Thymus (tissue), 11 donors: ENCODE measurements at regions not wholly inside any gene's neighbourhood (a gene's known extent, or its start where the extent isn't known, plus 50 kb on each side); places are given as distances from the start of the nearest gene placed in this dataset.

Source experiments
- DNase-seq, 9 donors: peaks; one replicate each; pipeline ENCODE4 v3.0.0-alpha.2; 2013; ENCODE audit warnings: low spot score in 9 of 9, low read depth in 6 of 9, missing footprints in 1 of 9
- H3K27ac ChIP-seq, 2 donors: one replicate each; pipeline ENCODE4 v1.5.1; 2013; ENCODE audit warnings: control low read depth in 1 of 2, low read depth in 1 of 2, low read length in 1 of 2, mild to moderate bottlenecking in 1 of 2, moderate library complexity in 1 of 2
- H3K27me3 ChIP-seq, 2 donors: one replicate each; pipeline ENCODE4 v1.5.1; 2013; ENCODE audit warnings: low read length in 1 of 2; ENCODE audit not compliant: control insufficient read depth in 2 of 2, insufficient read depth in 1 of 2
- H3K36me3 ChIP-seq, 2 donors: one replicate each; pipeline ENCODE4 v1.5.1; 2013; ENCODE audit warnings: low read length in 1 of 2, mild to moderate bottlenecking in 1 of 2, moderate library complexity in 1 of 2; ENCODE audit not compliant: control insufficient read depth in 2 of 2, insufficient read depth in 2 of 2
- H3K4me1 ChIP-seq, 2 donors: one replicate each; pipeline ENCODE4 v1.5.1; 2013; ENCODE audit warnings: low read length in 2 of 2; ENCODE audit not compliant: control insufficient read depth in 2 of 2, insufficient read depth in 2 of 2
- H3K4me3 ChIP-seq, 2 donors: one replicate each; pipeline ENCODE4 v1.5.1; 2013; ENCODE audit warnings: low read length in 2 of 2, control low read depth in 1 of 2, mild to moderate bottlenecking in 1 of 2
- H3K9me3 ChIP-seq, 2 donors: one replicate each; pipeline ENCODE4 v1.5.1; 2013; ENCODE audit warnings: low read length in 1 of 2, mild to moderate bottlenecking in 1 of 2; ENCODE audit not compliant: control insufficient read depth in 2 of 2, insufficient read depth in 1 of 2
- WGBS: extraction: QIAGEN DNeasy Blood & Tissue Kit; methylation state at CpG from one replicate; pipeline ENCODE4 v1.1.7; 2013; 5-methylcytosine and 5-hydroxymethylcytosine counted together
- donor health status: healthy.

DNA sequence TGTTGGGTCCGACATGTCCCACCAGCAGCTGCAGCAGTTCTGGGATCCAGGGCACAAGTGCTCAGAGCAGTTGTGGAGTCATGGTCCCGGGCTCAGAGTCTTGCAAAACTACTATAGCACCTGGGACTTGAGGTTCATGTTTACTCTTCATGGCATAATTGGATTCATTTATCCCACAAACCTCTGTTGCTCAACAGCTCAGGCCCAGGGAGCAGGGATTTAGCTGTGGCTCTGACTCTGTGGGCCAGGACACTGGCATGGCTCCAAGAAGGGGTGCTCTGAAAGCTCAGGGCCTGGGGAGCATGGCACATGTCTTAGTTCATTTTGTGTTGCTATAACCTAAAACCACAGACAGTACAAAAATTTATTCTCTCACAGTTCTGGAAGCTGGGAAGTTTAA, 626.7 kb upstream of the ADGRL2 start:
- WGBS: 90% methylated on average over 2 of the region's 2 CpGs
- H3K9me3 ChIP-seq: peaks cover 0 to 18% of the 10 kb centered on the region in 2 donors
- H3K27me3 ChIP-seq: no peaks in the 10 kb centered on the region

DNA sequence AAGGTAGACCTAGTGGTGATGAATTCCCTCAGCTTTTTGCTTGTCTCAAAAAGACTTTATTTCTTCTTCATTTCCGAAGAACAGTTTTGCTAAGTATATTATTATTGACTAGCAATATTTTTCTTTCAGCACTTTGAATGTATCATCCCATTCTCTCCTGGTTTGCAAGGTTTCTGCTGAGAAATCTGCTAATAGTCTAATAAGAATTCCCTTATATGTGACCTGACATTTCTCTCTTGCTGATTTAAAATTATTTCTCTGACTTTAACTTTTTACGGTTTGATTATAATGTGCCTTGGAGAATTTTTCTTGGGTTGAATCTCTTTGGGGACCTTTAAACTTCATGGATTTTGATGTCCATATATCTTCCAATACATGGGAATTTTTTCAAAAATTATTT, 628.3 kb upstream of the ADGRL2 start:
- H3K4me1 ChIP-seq: no peaks in the 10 kb centered on the region
- no peaks in the 10 kb centered on the region for H3K27me3 ChIP-seq
- H3K36me3 ChIP-seq: no peaks in the 10 kb centered on the region
- H3K27ac ChIP-seq: no peak overlapping the region
- H3K4me3 ChIP-seq: no peak overlapping the region
- H3K9me3 ChIP-seq: peaks cover 0 to 14% of the 10 kb centered on the region in 2 donors
- 99% methylated on average over 2 of the region's 2 CpGs for WGBS
- no peak for DNase-seq

More for the DNA sequence above, 626.7 kb upstream of the ADGRL2 start:
- no peak overlapping the region for H3K4me3 ChIP-seq
- H3K36me3 ChIP-seq: no peaks in the 10 kb centered on the region
- no peak for DNase-seq
- no peaks in the 10 kb centered on the region for H3K4me1 ChIP-seq
- H3K27ac ChIP-seq: no peak overlapping the region

DNA sequence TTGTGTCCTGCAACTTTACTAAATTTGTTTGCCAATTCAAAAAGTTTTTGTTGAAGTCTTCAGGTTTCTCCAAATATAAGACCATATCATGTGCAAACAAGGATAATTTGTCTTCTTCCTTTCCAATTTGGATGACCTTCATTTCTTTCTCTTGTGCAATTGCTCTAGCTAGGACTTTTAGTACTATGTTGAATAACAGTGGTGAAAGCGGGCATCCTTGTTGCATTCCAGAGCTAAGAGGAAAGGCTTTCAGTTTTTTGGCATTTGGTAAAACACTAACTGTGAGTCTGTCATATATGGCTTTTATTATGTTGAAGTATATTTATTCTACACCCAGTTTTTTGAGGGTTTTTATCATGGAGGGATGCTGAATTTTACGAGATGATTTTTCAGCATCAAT, 630.0 kb upstream of the ADGRL2 start:
- Histone ChIP-seq H3K4me1 (no peaks in the 10 kb centered on the region), H3K27ac (no peak overlapping the region), H3K9me3 (peaks cover 0 to 14% of the 10 kb centered on the region in 2 donors), H3K4me3 (no peak overlapping the region), H3K36me3 (no peaks in the 10 kb centered on the region), H3K27me3 (no peaks in the 10 kb centered on the region)
- WGBS: 97% methylated on average over 2 of the region's 2 CpGs
- DNase-seq: no peak

DNA sequence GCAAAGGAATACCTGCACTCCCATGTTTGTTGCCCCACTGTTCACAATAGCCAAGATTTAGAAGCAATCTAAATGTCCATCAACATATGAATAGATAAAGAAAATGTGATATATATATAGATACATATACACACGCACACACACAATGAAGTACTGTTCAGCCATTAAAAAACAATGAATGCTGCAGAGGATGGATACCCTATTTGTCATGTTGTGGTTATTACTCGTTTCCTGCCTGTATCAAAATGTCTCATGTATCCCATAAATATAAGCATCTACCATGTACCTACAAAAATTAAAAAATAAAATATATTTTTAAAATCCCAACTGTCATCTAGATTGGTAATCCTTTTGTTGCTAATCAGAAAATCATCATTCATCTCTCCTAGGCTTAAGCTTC, 634.8 kb upstream of the ADGRL2 start:
- Histone ChIP-seq H3K27me3 (no peaks in the 10 kb centered on the region), H3K9me3 (no peaks in the 10 kb centered on the region), H3K36me3 (no peaks in the 10 kb centered on the region), H3K4me3 (no peak overlapping the region), H3K27ac (no peak overlapping the region), H3K4me1 (no peaks in the 10 kb centered on the region)
- 87% methylated on average over 2 of the region's 2 CpGs for WGBS
- DNase-seq: no peak

DNA sequence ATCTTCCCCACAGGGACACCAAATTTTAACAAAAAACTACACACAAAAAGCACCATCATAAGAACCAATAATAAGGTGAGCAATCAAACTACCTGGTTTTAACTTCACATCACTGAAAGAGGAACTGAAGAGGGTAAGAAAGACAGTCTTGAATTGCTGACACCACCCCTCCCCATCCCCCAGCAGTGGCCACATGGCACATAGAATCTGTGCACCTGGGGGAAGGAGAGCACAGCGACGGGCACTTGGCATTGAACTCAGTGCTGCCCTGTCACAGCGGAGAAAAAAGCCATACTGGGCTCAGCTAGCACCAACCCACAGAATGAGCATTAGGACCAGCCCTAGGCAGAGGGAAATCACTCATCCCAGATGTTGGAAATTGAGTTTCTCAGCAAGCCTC, 640.0 kb upstream of the ADGRL2 start:
- Histone ChIP-seq H3K27me3 (no peaks in the 10 kb centered on the region), H3K36me3 (no peaks in the 10 kb centered on the region), H3K4me3 (no peak overlapping the region), H3K27ac (no peak overlapping the region), H3K9me3 (no peaks in the 10 kb centered on the region), H3K4me1 (no peaks in the 10 kb centered on the region)
- no peak for DNase-seq
- WGBS: 94% methylated on average over 3 of the region's 3 CpGs

DNA sequence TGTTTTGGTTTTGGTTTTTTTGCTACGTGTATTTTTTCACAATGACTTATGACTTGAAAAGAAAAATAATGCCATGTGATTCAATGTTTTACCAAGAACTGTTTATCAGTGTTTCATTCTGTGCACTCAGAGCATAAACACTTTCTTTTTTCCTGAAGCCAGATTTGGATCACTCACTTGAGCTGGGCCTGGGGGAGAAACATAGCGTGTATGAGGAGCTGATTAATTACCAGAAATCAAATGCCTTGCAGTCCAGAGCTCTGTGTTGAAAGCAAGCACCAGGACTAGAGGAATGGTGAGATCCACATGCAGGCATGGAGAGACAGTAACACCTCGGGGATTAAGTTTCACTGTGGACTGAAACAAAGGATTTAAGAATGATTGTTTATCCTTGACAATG, 642.1 kb upstream of the ADGRL2 start:
- Histone ChIP-seq H3K4me3 (no peak overlapping the region), H3K36me3 (no peaks in the 10 kb centered on the region), H3K9me3 (no peaks in the 10 kb centered on the region), H3K27me3 (no peaks in the 10 kb centered on the region), H3K4me1 (no peaks in the 10 kb centered on the region), H3K27ac (no peak overlapping the region)
- no peak for DNase-seq
- 90% methylated on average over 3 of the region's 3 CpGs for WGBS

DNA sequence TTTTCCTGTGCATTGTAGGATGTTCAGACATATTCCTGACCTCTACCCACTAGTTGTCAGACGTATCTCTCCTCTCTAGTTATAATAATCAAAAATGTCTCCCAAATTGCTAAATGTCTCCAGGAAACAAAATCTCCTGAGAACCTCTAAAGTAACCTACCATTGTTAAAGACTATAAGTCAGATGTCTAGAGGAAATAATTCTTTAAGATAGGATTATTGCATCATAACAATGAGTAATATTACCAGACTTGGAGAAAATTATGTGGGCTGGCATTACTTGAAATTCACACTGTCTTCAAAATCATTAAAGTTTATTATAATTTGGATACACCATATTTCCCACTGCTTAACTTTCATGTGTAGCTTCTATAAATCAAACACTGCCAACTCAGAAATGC, 643.0 kb upstream of the ADGRL2 start:
- Histone ChIP-seq H3K27ac (no peak overlapping the region), H3K36me3 (no peaks in the 10 kb centered on the region), H3K4me1 (no peaks in the 10 kb centered on the region), H3K9me3 (no peaks in the 10 kb centered on the region), H3K4me3 (no peak overlapping the region), H3K27me3 (no peaks in the 10 kb centered on the region)
- 85% methylated on average over 1 of the region's 1 CpG for WGBS
- no peak for DNase-seq

DNA sequence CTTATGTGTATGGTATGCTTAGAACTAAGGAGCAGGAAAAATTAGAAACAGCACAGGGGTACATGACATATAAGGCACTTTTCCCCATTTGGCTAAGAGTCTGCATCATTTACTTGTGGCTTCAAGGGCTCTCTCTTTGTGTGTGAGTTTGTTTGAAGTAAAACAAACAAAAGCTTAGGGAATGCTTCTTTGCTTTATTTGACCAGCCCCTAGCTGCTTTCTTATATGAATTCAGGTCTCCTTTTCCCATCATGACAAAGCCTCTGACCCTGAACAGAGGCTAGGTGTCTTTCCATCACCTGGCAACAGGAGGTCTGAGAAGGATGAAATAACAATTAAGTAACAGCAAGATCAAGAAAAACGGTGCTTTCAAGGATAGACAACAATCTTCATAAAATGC, 643.8 kb upstream of the ADGRL2 start:
- no peaks in the 10 kb centered on the region for H3K4me1 ChIP-seq
- H3K9me3 ChIP-seq: no peaks in the 10 kb centered on the region
- H3K36me3 ChIP-seq: no peaks in the 10 kb centered on the region
- no peak for DNase-seq
- WGBS: 91% methylated on average over 1 of the region's 1 CpG
- no peak overlapping the region for H3K27ac ChIP-seq
- no peak overlapping the region for H3K4me3 ChIP-seq
- no peaks in the 10 kb centered on the region for H3K27me3 ChIP-seq

DNA sequence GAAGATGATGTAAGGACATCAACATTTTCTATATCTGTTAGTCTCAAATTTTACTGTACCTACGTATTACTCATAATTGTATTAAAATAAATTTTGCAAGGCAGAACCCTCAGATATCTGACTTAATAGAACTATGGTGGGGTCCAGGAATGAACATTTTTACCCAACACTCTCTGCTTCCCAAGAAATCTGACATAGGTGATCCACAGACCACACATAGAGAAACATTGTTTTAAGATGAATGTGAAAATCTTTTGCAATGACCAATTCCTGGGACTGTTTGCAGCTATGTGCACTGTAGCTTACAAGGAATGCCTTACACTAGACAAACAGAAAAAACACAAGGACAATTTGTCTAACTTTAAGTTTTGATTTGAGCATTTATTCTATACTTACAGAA, 645.6 kb upstream of the ADGRL2 start:
- H3K36me3 ChIP-seq: no peaks in the 10 kb centered on the region
- H3K27ac ChIP-seq: no peak overlapping the region
- no peak for DNase-seq
- no peaks in the 10 kb centered on the region for H3K9me3 ChIP-seq
- H3K27me3 ChIP-seq: no peaks in the 10 kb centered on the region
- H3K4me3 ChIP-seq: no peak overlapping the region
- no peaks in the 10 kb centered on the region for H3K4me1 ChIP-seq
- WGBS: 97% methylated on average over 1 of the region's 1 CpG

DNA sequence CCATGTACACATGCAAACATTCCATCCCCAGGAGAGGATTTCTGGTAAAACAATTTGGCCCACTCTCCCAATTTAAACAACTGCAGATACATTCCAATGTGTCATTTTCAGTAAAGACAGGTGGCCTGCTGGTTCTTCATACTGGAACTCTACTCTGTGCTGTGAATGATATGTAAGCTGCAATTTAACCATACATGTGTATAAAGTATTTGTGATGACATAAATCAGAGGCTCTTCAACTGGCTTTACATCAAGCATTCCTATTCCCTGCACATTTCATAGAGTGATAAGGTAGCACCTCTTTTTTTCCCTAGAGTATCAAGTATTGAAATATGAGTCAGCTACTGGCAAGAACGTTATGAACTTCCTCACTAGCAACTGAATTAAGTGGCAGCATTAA, 649.5 kb upstream of the ADGRL2 start:
- no peaks in the 10 kb centered on the region for H3K9me3 ChIP-seq
- H3K4me1 ChIP-seq: no peaks in the 10 kb centered on the region
- H3K27ac ChIP-seq: no peak overlapping the region
- H3K36me3 ChIP-seq: no peaks in the 10 kb centered on the region
- no peaks in the 10 kb centered on the region for H3K27me3 ChIP-seq
- WGBS: 46% methylated on average over 1 of the region's 1 CpG
- H3K4me3 ChIP-seq: no peak overlapping the region
- DNase-seq: no peak
